K562 (cell line): ENCODE measurements at regions not wholly inside any gene's neighbourhood (a gene's known extent, or its start where the extent isn't known, plus 50 kb on each side); places are given as distances from the start of the nearest gene placed in this dataset.
A peak's percentile ranks its signal among the peaks of the same experiment; 100 is the strongest.

Source experiments
- BCLAF1 ChIP-seq, 2 experiments: fragments of 450-650 bp in 1 of 2; IDR thresholded peaks; 2 replicates each; pipeline ENCODE4 v1.6.1; 2011 to 2017; ENCODE audit warnings: low read depth in 2 of 2, antibody characterized with exemption in 1 of 2, borderline replicate concordance in 1 of 2, low read length in 1 of 2, mild to moderate bottlenecking in 1 of 2, mixed read lengths in 1 of 2; ENCODE audit not compliant: control insufficient read depth in 1 of 2
- MGA ChIP-seq: fragments of 450-650 bp; IDR thresholded peaks from 2 replicates; pipeline ENCODE4 v1.6.1; 2016; ENCODE audit warnings: mild to moderate bottlenecking, moderate library complexity
- SP2 ChIP-seq: IDR thresholded peaks from 2 replicates; pipeline ENCODE4 v1.6.1; 2011; ENCODE audit warnings: mild to moderate bottlenecking, low read depth, low read length, moderate library complexity; ENCODE audit not compliant: poor library complexity, severe bottlenecking; ENCODE audit errors: extremely low read depth
- TAF7 ChIP-seq: fragments of 450-650 bp; IDR thresholded peaks from 2 replicates; pipeline ENCODE4 v1.6.1; 2016; ENCODE audit warnings: missing genetic modification characterization, missing compliant biosample characterization
- U2AF1 ChIP-seq: fragments of 200-400 bp; formaldehyde crosslinking; optimal IDR thresholded peaks from 2 replicates; pipeline ENCODE3; 2017; ENCODE audit warnings: mild to moderate bottlenecking, low read depth, low read length, moderate library complexity

DNA sequence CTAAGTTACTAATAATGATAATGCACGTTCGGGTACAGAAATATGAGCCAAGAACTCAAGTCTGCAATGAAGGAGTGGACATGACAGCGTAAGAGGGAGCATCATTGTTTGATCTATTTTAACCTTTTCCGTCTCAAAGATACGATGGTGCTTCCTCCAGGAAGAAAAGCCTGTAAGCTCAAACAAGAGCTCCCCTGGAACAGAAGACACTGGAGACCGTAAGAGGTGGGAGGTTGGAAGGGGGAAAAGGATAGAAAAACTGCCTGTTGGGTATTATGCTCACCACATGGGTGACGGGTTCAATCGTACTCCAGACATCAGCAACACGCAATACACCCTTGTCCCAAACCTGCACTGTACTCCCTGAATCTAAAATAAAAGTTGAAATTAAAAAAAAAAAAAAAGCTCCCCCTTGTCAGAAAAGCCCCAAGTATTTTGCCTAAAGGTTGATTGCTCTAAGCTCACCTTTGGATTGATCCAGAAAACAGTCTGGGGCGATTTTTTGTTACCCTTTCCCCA is 180.5 kb downstream of the TRIM27 start (continued):
- peak; percentile 38; the same call in 1 of the 2 replicates for TF ChIP-seq TAF7 (tag)
- TF ChIP-seq U2AF1: no peak
- no peak for TF ChIP-seq BCLAF1 (IDR thresholded peaks at IDR 0.05; ENCODE audit: borderline replicate concordance in 1 of 2, control insufficient read depth in 1 of 2, low read depth in 2 of 2, low read length in 1 of 2)
- peak; percentile 64 for TF ChIP-seq MGA
- TF ChIP-seq SP2: no peak
